Chondrocyte (in vitro differentiated cells): ENCODE measurements at regions not wholly inside any gene's neighbourhood (a gene's known extent, or its start where the extent isn't known, plus 50 kb on each side); places are given as distances from the start of the nearest gene placed in this dataset.

Experiments
- DNase-seq: peaks from one replicate; pipeline ENCODE4 v3.0.0; 2021; ENCODE audit warnings: mixed read lengths, low spot score
- H3K27ac Mint-ChIP-seq: one replicate; pipeline ENCODE4 v1.8.0; 2021; ENCODE audit warnings: mild to moderate bottlenecking, moderate library complexity, mixed read lengths; ENCODE audit not compliant: unreplicated experiment
- H3K27me3 Mint-ChIP-seq: 2 replicates; pipeline ENCODE4 v1.8.0; 2021; ENCODE audit warnings: low read depth, mixed read lengths
- H3K36me3 Mint-ChIP-seq: 2 replicates; pipeline ENCODE4 v1.8.0; 2021; ENCODE audit warnings: low read depth, mixed read lengths
- H3K4me1 Mint-ChIP-seq: 2 replicates; pipeline ENCODE4 v1.8.0; 2021; ENCODE audit warnings: low read depth, mild to moderate bottlenecking, mixed read lengths
- H3K4me3 Mint-ChIP-seq: one replicate; pipeline ENCODE4 v1.8.0; 2021; ENCODE audit warnings: mild to moderate bottlenecking, moderate library complexity, mixed read lengths; ENCODE audit not compliant: unreplicated experiment
- H3K9me3 Mint-ChIP-seq: 2 replicates; pipeline ENCODE4 v1.8.0; 2021; ENCODE audit warnings: low read depth, mixed read lengths
- TF ChIP-seq, protein P1 (sequence below): fragments of 200-600 bp; sonication (generic); IDR thresholded peaks from 2 replicates; pipeline ENCODE4 v1.5.0; 2021; ENCODE audit warnings: antibody characterized with exemption, mild to moderate bottlenecking, moderate library complexity

- DNase-seq: no peak
- H3K36me3 Mint-ChIP-seq: peaks cover 2% of the 10 kb centered on the region
- H3K4me3 Mint-ChIP-seq: no peak overlapping the region
- peaks cover 9% of the 10 kb centered on the region for H3K9me3 Mint-ChIP-seq
- H3K27me3 Mint-ChIP-seq: no peaks in the 10 kb centered on the region
- H3K27ac Mint-ChIP-seq: no peak overlapping the region
- H3K4me1 Mint-ChIP-seq: no peaks in the 10 kb centered on the region
- TF ChIP-seq, protein P1, sequence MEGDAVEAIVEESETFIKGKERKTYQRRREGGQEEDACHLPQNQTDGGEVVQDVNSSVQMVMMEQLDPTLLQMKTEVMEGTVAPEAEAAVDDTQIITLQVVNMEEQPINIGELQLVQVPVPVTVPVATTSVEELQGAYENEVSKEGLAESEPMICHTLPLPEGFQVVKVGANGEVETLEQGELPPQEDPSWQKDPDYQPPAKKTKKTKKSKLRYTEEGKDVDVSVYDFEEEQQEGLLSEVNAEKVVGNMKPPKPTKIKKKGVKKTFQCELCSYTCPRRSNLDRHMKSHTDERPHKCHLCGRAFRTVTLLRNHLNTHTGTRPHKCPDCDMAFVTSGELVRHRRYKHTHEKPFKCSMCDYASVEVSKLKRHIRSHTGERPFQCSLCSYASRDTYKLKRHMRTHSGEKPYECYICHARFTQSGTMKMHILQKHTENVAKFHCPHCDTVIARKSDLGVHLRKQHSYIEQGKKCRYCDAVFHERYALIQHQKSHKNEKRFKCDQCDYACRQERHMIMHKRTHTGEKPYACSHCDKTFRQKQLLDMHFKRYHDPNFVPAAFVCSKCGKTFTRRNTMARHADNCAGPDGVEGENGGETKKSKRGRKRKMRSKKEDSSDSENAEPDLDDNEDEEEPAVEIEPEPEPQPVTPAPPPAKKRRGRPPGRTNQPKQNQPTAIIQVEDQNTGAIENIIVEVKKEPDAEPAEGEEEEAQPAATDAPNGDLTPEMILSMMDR: no peak
Observed at GRCh38 chr10:9615189-9615588, 1402.5 kb upstream of the CELF2 start.

GRCh38 chr10:9621216-9621615 lies 1396.5 kb upstream of the CELF2 start:
- Mint-ChIP-seq H3K27ac (no peak overlapping the region), H3K36me3 (no peaks in the 10 kb centered on the region), H3K9me3 (peaks cover 11% of the 10 kb centered on the region), H3K4me3 (no peak overlapping the region), H3K27me3 (no peaks in the 10 kb centered on the region), H3K4me1 (peaks cover 20% of the 10 kb centered on the region)
- no peak for DNase-seq
- TF ChIP-seq, protein P1: no peak

- Mint-ChIP-seq H3K9me3 (peaks cover 6% of the 10 kb centered on the region), H3K4me3 (no peak overlapping the region), H3K27ac (peak overlapping the region; percentile 24), H3K27me3 (no peaks in the 10 kb centered on the region), H3K36me3 (no peaks in the 10 kb centered on the region), H3K4me1 (peaks cover 20% of the 10 kb centered on the region)
- DNase-seq: no peak
- TF ChIP-seq, protein P1: no peak
Observed at GRCh38 chr10:9625304-9625703, 1392.4 kb upstream of the CELF2 start.

DNA sequence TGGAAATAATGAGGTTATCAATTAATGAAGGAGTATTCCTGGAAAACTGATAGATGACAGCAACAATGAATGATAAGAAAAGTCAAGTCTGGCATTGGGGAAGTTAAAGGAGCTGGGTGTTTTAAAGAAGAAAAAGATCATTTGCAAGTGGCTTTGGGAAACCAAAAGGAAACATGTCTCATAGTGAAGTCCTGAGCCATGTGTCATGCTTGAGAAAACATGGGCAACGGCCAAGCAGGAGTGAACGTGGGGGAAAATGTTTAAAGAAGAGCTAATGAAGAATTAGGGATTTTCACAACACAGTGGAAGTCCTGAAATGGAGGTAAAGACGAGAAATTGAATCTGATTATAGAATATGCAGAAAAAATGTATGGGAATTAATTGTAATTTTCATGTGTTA lies 1383.2 kb upstream of the CELF2 start:
- peaks cover 11% of the 10 kb centered on the region for H3K9me3 Mint-ChIP-seq
- H3K4me3 Mint-ChIP-seq: no peak overlapping the region
- H3K4me1 Mint-ChIP-seq: peaks cover 2% of the 10 kb centered on the region
- DNase-seq: no peak
- no peak overlapping the region for H3K27ac Mint-ChIP-seq
- no peaks in the 10 kb centered on the region for H3K36me3 Mint-ChIP-seq
- TF ChIP-seq, protein P1: no peak
- no peaks in the 10 kb centered on the region for H3K27me3 Mint-ChIP-seq

GRCh38 chr10:9635691-9636090 lies 1382.0 kb upstream of the CELF2 start:
- Mint-ChIP-seq H3K36me3 (no peaks in the 10 kb centered on the region), H3K27ac (no peak overlapping the region), H3K9me3 (peaks cover 6% of the 10 kb centered on the region), H3K27me3 (no peaks in the 10 kb centered on the region), H3K4me3 (no peak overlapping the region), H3K4me1 (peaks cover 2% of the 10 kb centered on the region)
- no peak for DNase-seq
- TF ChIP-seq, protein P1: no peak
